ENCODE measurements at regions not wholly inside any gene's neighbourhood (a gene's known extent, or its start where the extent isn't known, plus 50 kb on each side); places are given as distances from the start of the nearest gene placed in this dataset.

DNA sequence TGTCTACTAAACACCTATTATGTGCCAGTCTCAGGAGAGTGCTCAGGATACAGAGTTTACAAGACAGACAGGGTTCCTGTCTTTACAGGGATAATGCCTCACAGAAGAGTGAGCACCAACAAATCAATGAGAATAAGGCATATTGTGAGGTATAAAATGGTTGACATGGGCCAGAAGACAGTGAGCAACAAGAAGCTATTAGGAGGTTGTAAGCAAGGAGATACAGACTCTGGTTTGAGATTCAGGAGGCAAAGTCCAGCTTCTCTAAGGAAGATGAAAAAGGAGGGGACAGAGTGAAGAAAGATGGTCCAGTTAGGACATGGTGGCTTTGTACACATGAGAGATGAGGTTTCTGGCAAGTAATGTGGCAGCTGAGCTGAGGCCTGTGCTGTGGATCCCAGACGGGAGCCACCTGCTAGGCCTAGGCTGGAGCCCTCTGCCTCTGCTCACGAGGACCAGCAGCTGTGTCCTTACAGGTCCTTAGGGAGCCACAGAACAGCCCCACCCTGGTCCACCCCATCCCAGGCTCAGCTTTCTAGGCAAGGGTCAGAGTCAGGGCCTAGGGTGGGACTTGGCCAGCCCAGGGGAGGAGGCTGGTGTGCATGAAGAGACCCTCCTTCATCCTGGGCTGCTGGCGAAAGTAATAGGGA is 110.5 kb downstream of the ZNF280B start:
- in situ Hi-C loops (cut with HindIII; ENCODE audit: low pct_unique_long_range_greater_than_20kb, low sequenced_read_pairs), result no loop called here
- no peak for TF ChIP-seq JUND (IDR thresholded peaks at IDR 0.05; ENCODE audit: low read depth)

GRCh38 chr22:22398530-22399327 is 109.8 kb downstream of the ZNF280B start:
- in situ Hi-C loops (cut with HindIII; ENCODE audit: low pct_unique_long_range_greater_than_20kb, low sequenced_read_pairs), result no loop called here
- no peak for TF ChIP-seq JUND (IDR thresholded peaks at IDR 0.05; ENCODE audit: low read depth)
- DNase-seq (ENCODE audit: low read depth in 1 of 2, low spot score in 1 of 2), result no peak

More for the DNA sequence above, 110.5 kb downstream of the ZNF280B start:
- DNase-seq (ENCODE audit: low read depth in 1 of 2, low spot score in 1 of 2), result no peak

DNA sequence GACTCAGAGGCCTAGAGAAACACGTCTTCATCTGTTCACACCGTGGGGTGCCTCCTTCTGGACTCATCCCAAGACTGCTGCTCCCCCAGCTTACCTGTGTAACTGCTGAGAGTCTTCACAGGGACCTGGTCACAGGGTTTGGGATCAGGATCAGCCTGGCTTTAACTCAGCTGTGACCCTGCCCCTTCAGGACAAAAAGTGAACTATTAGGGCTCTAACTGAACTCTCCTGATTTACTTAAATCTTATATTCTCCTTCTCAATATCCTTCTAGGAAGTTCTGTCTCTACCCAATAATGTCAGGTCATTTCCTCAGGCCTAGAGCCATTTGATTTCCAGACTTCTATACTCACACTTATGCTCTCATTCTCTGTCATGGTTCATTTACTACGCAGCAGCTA is 108.4 kb downstream of the ZNF280B start:
- TF ChIP-seq JUND (IDR thresholded peaks at IDR 0.05; ENCODE audit: low read depth), result no peak
- DNase-seq (ENCODE audit: low read depth in 1 of 2, low spot score in 1 of 2), result no peak
- in situ Hi-C loops (cut with HindIII; ENCODE audit: low pct_unique_long_range_greater_than_20kb, low sequenced_read_pairs), result no loop called here

DNA sequence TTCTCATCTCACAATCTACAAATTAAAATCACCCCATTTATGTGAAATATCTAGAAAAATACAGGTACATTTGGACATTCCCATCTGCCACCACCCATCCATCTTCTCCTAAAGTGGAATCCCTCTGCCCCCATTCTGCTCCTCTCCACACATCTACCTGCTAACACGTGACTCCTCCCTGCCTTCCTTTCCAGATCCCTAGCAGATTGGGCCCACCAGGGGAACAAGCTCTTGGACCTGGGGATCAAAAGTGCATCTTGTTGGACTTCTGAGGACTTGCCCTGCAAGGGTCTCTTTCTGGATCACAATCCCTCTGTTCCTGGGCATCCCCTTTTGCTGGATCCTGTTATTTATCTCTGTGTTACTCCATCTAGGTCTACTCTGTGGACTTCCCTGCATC is 107.6 kb downstream of the ZNF280B start:
- DNase-seq (ENCODE audit: low read depth in 1 of 2, low spot score in 1 of 2), result no peak
- no peak for TF ChIP-seq JUND (IDR thresholded peaks at IDR 0.05; ENCODE audit: low read depth)
- in situ Hi-C loops (cut with HindIII; ENCODE audit: low pct_unique_long_range_greater_than_20kb, low sequenced_read_pairs), result no loop called here

DNA sequence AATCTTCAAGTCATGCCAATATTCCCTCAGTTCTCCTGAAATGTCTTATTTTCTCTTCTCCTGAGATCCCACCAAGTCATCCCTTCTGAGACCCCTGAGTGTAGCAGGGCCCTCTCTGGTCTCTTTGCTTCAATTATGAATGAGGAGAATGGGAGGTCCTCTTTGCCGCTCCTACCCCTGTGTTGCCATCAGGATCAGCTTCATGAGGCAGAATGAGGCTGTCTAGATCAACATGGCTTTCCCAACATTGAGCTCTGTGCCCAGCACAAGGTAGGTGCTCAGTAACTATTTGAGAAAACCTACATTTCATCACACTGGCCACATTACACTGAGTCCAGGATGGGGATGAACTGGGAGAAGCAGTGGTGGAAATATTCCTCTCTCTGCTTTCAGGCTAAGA is 107.2 kb downstream of the ZNF280B start:
- TF ChIP-seq JUND (IDR thresholded peaks at IDR 0.05; ENCODE audit: low read depth), result no peak
- in situ Hi-C loops (cut with HindIII; ENCODE audit: low pct_unique_long_range_greater_than_20kb, low sequenced_read_pairs), result no loop called here
- no peak for DNase-seq (ENCODE audit: low read depth in 1 of 2, low spot score in 1 of 2)

DNA sequence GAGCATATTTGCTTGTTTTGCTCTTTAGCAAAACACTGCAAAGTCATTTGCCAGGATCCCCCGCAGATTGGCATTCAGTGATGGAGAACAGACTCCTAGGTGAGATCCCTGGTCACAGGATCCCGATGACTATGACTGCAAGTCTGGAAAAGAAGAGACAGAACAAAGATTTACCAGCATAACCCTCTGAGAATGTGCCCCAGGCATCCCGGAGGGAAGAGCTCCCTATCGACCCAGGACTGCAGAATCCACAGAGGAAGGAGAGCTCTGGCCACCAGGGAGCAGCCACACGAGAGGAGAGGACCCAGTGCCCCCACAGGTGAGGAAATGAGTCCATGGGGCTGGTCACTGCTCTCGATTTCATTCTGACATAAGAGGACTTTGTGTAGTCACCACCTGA is 105.2 kb downstream of the ZNF280B start:
- TF ChIP-seq JUND (IDR thresholded peaks at IDR 0.05; ENCODE audit: low read depth), result no peak
- in situ Hi-C loops (cut with HindIII; ENCODE audit: low pct_unique_long_range_greater_than_20kb, low sequenced_read_pairs), result no loop called here

GRCh38 chr22:22403771-22404170 is 104.8 kb downstream of the ZNF280B start:
- in situ Hi-C loops (cut with HindIII; ENCODE audit: low pct_unique_long_range_greater_than_20kb, low sequenced_read_pairs), result no loop called here
- TF ChIP-seq JUND (IDR thresholded peaks at IDR 0.05; ENCODE audit: low read depth), result no peak
- DNase-seq (ENCODE audit: low read depth in 1 of 2, low spot score in 1 of 2), result no peak

More for the DNA sequence above, 105.2 kb downstream of the ZNF280B start:
- DNase-seq (ENCODE audit: low read depth in 1 of 2, low spot score in 1 of 2), result no peak

DNA sequence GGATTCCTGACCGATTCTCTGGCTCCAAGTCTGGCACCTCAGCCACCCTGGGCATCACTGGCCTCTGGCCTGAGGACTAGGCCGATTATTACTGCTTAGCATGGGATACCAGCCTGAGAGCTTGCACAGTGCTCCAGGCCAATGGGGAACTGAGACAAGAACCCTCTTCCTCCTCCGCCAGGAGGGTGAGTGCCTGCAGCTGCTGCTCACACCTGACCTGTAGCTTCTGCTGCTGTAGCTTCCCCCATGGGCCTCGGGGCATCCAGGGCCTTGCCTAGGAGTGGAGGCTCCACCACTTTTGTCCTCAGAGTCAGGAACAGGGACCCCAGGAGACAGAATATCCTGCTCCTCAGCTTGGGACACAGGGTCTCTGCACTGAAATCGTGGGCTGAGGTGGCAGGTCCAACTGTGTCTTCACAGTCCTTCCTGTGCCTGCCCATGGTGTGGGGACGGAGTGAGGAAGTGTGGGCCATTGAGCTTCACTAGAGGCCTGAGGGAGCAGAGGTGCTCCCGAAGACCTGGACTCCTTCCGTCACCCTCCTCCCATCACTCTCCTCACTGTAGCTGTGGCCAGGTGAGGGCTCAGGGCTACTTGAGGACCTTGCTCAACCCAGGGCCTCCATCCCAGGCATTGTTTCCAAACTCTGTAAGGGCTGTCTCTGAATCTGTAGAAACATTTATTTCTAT is 103.8 kb downstream of the ZNF280B start:
- TF ChIP-seq JUND (IDR thresholded peaks at IDR 0.05; ENCODE audit: low read depth), result no peak
- DNase-seq (ENCODE audit: low read depth in 1 of 2, low spot score in 1 of 2), result no peak
- in situ Hi-C loops (cut with HindIII; ENCODE audit: low pct_unique_long_range_greater_than_20kb, low sequenced_read_pairs), result no loop called here

DNA sequence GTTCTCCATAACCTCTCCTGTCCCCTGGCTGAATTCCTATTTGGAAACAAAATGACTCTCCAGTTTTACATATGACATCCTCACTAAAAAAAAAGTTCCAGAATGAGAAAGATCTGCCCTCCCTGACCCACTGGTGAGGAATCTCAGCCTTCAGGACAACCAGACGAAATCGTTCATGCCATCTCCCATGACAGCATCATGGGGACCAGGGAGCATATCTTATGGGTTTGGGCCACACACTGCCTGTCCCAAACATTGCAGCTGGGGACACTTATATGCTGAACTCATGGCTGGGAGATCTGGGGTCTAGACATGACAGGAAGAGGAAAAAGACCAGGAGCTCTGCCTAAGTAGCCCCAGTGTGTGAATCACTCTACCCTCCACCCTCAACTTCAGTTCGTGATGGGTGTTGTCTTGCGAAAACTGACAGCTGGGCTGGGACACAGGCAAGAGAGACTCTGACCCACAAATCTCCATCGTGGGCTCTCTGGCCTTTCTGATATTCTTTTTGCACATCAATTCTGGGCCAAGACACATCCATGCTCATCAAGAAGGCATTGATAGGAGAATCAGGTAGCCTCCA is 102.0 kb downstream of the ZNF280B start:
- no peak for DNase-seq (ENCODE audit: low read depth in 1 of 2, low spot score in 1 of 2)
- no peak for TF ChIP-seq JUND (IDR thresholded peaks at IDR 0.05; ENCODE audit: low read depth)
- in situ Hi-C loops (cut with HindIII; ENCODE audit: low pct_unique_long_range_greater_than_20kb, low sequenced_read_pairs), result no loop called here

GRCh38 chr22:22407061-22407460 is 101.5 kb downstream of the ZNF280B start:
- in situ Hi-C loops (cut with HindIII; ENCODE audit: low pct_unique_long_range_greater_than_20kb, low sequenced_read_pairs), result no loop called here
- no peak for DNase-seq (ENCODE audit: low read depth in 1 of 2, low spot score in 1 of 2)
- no peak for TF ChIP-seq JUND (IDR thresholded peaks at IDR 0.05; ENCODE audit: low read depth)

GRCh38 chr22:22408269-22408668 is 100.3 kb downstream of the ZNF280B start:
- TF ChIP-seq JUND (IDR thresholded peaks at IDR 0.05; ENCODE audit: low read depth), result no peak
- no peak for DNase-seq (ENCODE audit: low read depth in 1 of 2, low spot score in 1 of 2)
- in situ Hi-C loops (cut with HindIII; ENCODE audit: low pct_unique_long_range_greater_than_20kb, low sequenced_read_pairs), result no loop called here

GRCh38 chr22:22408731-22409696 is 99.5 kb downstream of the ZNF280B start:
- TF ChIP-seq JUND (IDR thresholded peaks at IDR 0.05; ENCODE audit: low read depth), result no peak
- DNase-seq (ENCODE audit: low read depth in 1 of 2, low spot score in 1 of 2), result peak; percentile 28 to 53
- in situ Hi-C loops (cut with HindIII; ENCODE audit: low pct_unique_long_range_greater_than_20kb, low sequenced_read_pairs), result no loop called here

All from T47D (cell line).